OCI-LY7 (cell line): ENCODE measurements at regions not wholly inside any gene's neighbourhood (a gene's known extent, or its start where the extent isn't known, plus 50 kb on each side); places are given as distances from the start of the nearest gene placed in this dataset.

Experiments used
- BruUV-seq: library from RNA; stranded (reverse); fragments of 400-500 nt; replicated peaks from 2 replicates; lab custom pipeline; 2021; lab: Mats Ljungman, UMichigan
- CTCF ChIA-PET: fragments of 300-600 bp; sonication (Branson Sonifier 250); formaldehyde crosslinking; loops from one replicate; lab custom pipeline; 2022; ENCODE audit warnings: antibody characterized with exemption; ENCODE audit not compliant: unreplicated experiment; lab: Charles Lee
- POLR2A ChIA-PET: fragments of 300-600 bp; sonication (Branson Sonifier 250); formaldehyde crosslinking; loops from one replicate; lab custom pipeline; 2022; ENCODE audit warnings: antibody characterized with exemption; lab: Charles Lee
- DNase-seq: peaks from one replicate; pipeline ENCODE4 v3.0.0-alpha.2; 2015; ENCODE audit warnings: low spot score
- H2AFZ ChIP-seq: fragments of 200-600 bp; sonication (generic), shearing (Covaris generic); 2 replicates; pipeline ENCODE4 v1.6.1; 2014; ENCODE audit warnings: mild to moderate bottlenecking, antibody characterized with exemption, low read length, moderate library complexity
- H3K27ac ChIP-seq: fragments of 200-600 bp; sonication (generic); 2 replicates; pipeline ENCODE4 v1.5.1; 2014; ENCODE audit warnings: mixed run types, low read depth, mild to moderate bottlenecking, moderate library complexity, low read length, inconsistent platforms; ENCODE audit not compliant: poor library complexity, severe bottlenecking
- H3K36me3 ChIP-seq: fragments of 200-600 bp; sonication (generic); 2 replicates; pipeline ENCODE4 v1.6.1; 2014; ENCODE audit warnings: mild to moderate bottlenecking, antibody characterized with exemption, low read length, moderate library complexity, mixed read lengths; ENCODE audit not compliant: insufficient read depth
- H3K4me1 ChIP-seq: fragments of 200-600 bp; sonication (generic); 2 replicates; pipeline ENCODE4 v1.5.1; 2014; ENCODE audit warnings: mild to moderate bottlenecking, low read length; ENCODE audit not compliant: insufficient read depth, poor library complexity, severe bottlenecking
- H3K4me2 ChIP-seq: fragments of 200-600 bp; sonication (generic); 2 replicates; pipeline ENCODE4 v1.6.1; 2014; ENCODE audit warnings: mild to moderate bottlenecking, low read length
- H3K4me3 ChIP-seq: fragments of 200-600 bp; sonication (generic); 2 replicates; pipeline ENCODE4 v1.5.1; 2014; ENCODE audit warnings: mild to moderate bottlenecking, low read depth, low read length; ENCODE audit not compliant: poor library complexity, severe bottlenecking
- H3K79me2 ChIP-seq: fragments of 200-600 bp; sonication (generic); 2 replicates; pipeline ENCODE4 v1.6.1; 2016; ENCODE audit warnings: low read depth, mild to moderate bottlenecking, low read length, moderate library complexity, mixed read lengths; ENCODE audit not compliant: insufficient read depth
- H3K9me2 ChIP-seq: fragments of 200-600 bp; sonication (generic); 2 replicates; pipeline ENCODE4 v1.6.1; 2016; ENCODE audit warnings: mild to moderate bottlenecking, low read length, mixed read lengths; ENCODE audit not compliant: insufficient read depth
- H3K9me3 ChIP-seq: fragments of 200-600 bp; sonication (generic); 2 replicates; pipeline ENCODE4 v1.6.1; 2014; ENCODE audit warnings: mild to moderate bottlenecking, mixed run types, low read length, mixed read lengths
- H4K20me1 ChIP-seq: fragments of 200-600 bp; sonication (generic); 2 replicates; pipeline ENCODE4 v1.6.1; 2014; ENCODE audit warnings: mild to moderate bottlenecking, antibody characterized with exemption, low read length, moderate library complexity, mixed read lengths; ENCODE audit not compliant: insufficient read depth
- CTCF ChIP-seq: fragments of 200-600 bp; sonication (generic); conservative IDR thresholded peaks from 2 replicates; pipeline ENCODE4 v1.5.1; 2014; ENCODE audit warnings: mild to moderate bottlenecking, antibody characterized with exemption, low read length, moderate library complexity, mixed read lengths
- EZH2phosphoT487 ChIP-seq: fragments of 200-600 bp; sonication (generic); IDR thresholded peaks from 2 replicates; pipeline ENCODE4 v1.6.1; 2018; ENCODE audit warnings: low read depth, borderline replicate concordance, mild to moderate bottlenecking, mixed run types, antibody characterized with exemption, low read length, moderate library complexity, mixed read lengths
- intact Hi-C: fragments of 100-400 bp; cut with micrococcal nuclease; formaldehyde crosslinking; loops from one replicate; pipeline ENCODE4 v1.10.0; 2022; ENCODE audit not compliant: unreplicated experiment

- no peak overlapping the region for H3K4me3 ChIP-seq
- H2AFZ ChIP-seq: no peak overlapping the region
- TF ChIP-seq EZH2phosphoT487 (no peak), CTCF (no peak)
- ChIA-PET POLR2A (no interaction called here), CTCF (no interaction called here)
- BruUV-seq: no TSS peak
- H3K9me3 ChIP-seq: no peaks in the 10 kb centered on the region
- no peak overlapping the region for H3K27ac ChIP-seq
- no peaks in the 10 kb centered on the region for H3K36me3 ChIP-seq
- no peaks in the 10 kb centered on the region for H3K79me2 ChIP-seq
- H3K4me2 ChIP-seq: no peak overlapping the region
- DNase-seq: no peak
- H4K20me1 ChIP-seq: no peaks in the 10 kb centered on the region
- no peaks in the 10 kb centered on the region for H3K4me1 ChIP-seq
- intact Hi-C loops: no loop called here
- H3K9me2 ChIP-seq: no peaks in the 10 kb centered on the region
These were observed 437.2 kb downstream of the SI start for GRCh38 chr3:164641071-164641470.

GRCh38 chr3:164640591-164640990, 437.7 kb downstream of the SI start:
- H3K9me2 ChIP-seq: no peaks in the 10 kb centered on the region
- no peak for DNase-seq
- H3K4me1 ChIP-seq: no peaks in the 10 kb centered on the region
- no peaks in the 10 kb centered on the region for H3K36me3 ChIP-seq
- no peaks in the 10 kb centered on the region for H3K9me3 ChIP-seq
- no peak overlapping the region for H3K27ac ChIP-seq
- no peak overlapping the region for H2AFZ ChIP-seq
- H3K4me3 ChIP-seq: no peak overlapping the region
- H3K79me2 ChIP-seq: no peaks in the 10 kb centered on the region
- H4K20me1 ChIP-seq: no peaks in the 10 kb centered on the region
- POLR2A ChIA-PET: no interaction called here
- CTCF ChIA-PET: no interaction called here
- intact Hi-C loops: no loop called here
- H3K4me2 ChIP-seq: no peak overlapping the region
- TF ChIP-seq CTCF (no peak), EZH2phosphoT487 (no peak)
- BruUV-seq: no TSS peak

- H2AFZ ChIP-seq: no peak overlapping the region
- ChIA-PET POLR2A (no interaction called here), CTCF (no interaction called here)
- no peaks in the 10 kb centered on the region for H3K9me2 ChIP-seq
- TF ChIP-seq EZH2phosphoT487: no peak
- TF ChIP-seq CTCF: no peak
- no peaks in the 10 kb centered on the region for H3K4me1 ChIP-seq
- H3K27ac ChIP-seq: no peak overlapping the region
- no peaks in the 10 kb centered on the region for H3K79me2 ChIP-seq
- no TSS peak for BruUV-seq
- intact Hi-C loops: no loop called here
- no peaks in the 10 kb centered on the region for H4K20me1 ChIP-seq
- H3K4me3 ChIP-seq: no peak overlapping the region
- no peaks in the 10 kb centered on the region for H3K36me3 ChIP-seq
- no peak for DNase-seq
- H3K4me2 ChIP-seq: no peak overlapping the region
- H3K9me3 ChIP-seq: no peaks in the 10 kb centered on the region
These were observed 457.3 kb downstream of the SI start for GRCh38 chr3:164620956-164621355.
